ENCODE measurements at regions not wholly inside any gene's neighbourhood (a gene's known extent, or its start where the extent isn't known, plus 50 kb on each side); places are given as distances from the start of the nearest gene placed in this dataset.

- TF ChIP-seq CTCF (conservative IDR thresholded peaks at IDR 0.05; ENCODE audit: low read length): no peak
- no peak for TF ChIP-seq EZH2phosphoT487 (IDR thresholded peaks at IDR 0.05; ENCODE audit: borderline replicate concordance)
These were observed 217.8 kb upstream of the MEIS1 start for GRCh38 chr2:66217039-66217585.

All from Loucy (cell line).